Skeletal muscle satellite cell (primary cell): ENCODE measurements at regions not wholly inside any gene's neighbourhood (a gene's known extent, or its start where the extent isn't known, plus 50 kb on each side); places are given as distances from the start of the nearest gene placed in this dataset.

Source experiments
- H3K27me3 ChIP-seq: 2 replicates; pipeline ENCODE4 v1.7.0; 2013; ENCODE audit warnings: low read length; ENCODE audit not compliant: control insufficient read depth, insufficient read depth
- H3K36me3 ChIP-seq: 2 replicates; pipeline ENCODE4 v1.7.0; 2013; ENCODE audit warnings: mild to moderate bottlenecking, control low read depth, low read length; ENCODE audit not compliant: insufficient read depth
- H3K4me1 ChIP-seq: 2 replicates; pipeline ENCODE4 v1.7.0; 2013; ENCODE audit warnings: low read length; ENCODE audit not compliant: control insufficient read depth, insufficient read depth
- H3K4me2 ChIP-seq: 2 replicates; pipeline ENCODE4 v1.7.0; 2013; ENCODE audit warnings: mild to moderate bottlenecking, low read length
- H3K4me3 ChIP-seq: 2 replicates; pipeline ENCODE4 v1.7.0; 2013; ENCODE audit warnings: low read length
- H3K9ac ChIP-seq: 2 replicates; pipeline ENCODE4 v1.7.0; 2013; ENCODE audit warnings: mild to moderate bottlenecking, low read depth, low read length, moderate library complexity
- H3K9me3 ChIP-seq: replicated peaks from 2 replicates; pipeline ENCODE4 v1.7.0; 2013; ENCODE audit warnings: mild to moderate bottlenecking, control low read depth, low read length

- peaks cover 10% of the 10 kb centered on the region for H3K4me1 ChIP-seq
- H3K4me2 ChIP-seq, result no peak overlapping the region
- no peak overlapping the region for H3K4me3 ChIP-seq
- no peaks in the 10 kb centered on the region for H3K36me3 ChIP-seq
- H3K9ac ChIP-seq, result no peak overlapping the region
- peaks cover 4% of the 10 kb centered on the region for H3K27me3 ChIP-seq
- no peaks in the 10 kb centered on the region for H3K9me3 ChIP-seq
These were observed 152.1 kb downstream of the OAT start for GRCh38 chr10:124266468-124267230.

GRCh38 chr10:124265776-124266467 is 152.8 kb downstream of the OAT start:
- H3K27me3 ChIP-seq, result peaks cover 7% of the 10 kb centered on the region
- no peak overlapping the region for H3K4me3 ChIP-seq
- no peak overlapping the region for H3K4me2 ChIP-seq
- H3K9ac ChIP-seq, result no peak overlapping the region
- H3K9me3 ChIP-seq, result no peaks in the 10 kb centered on the region
- peaks cover 10% of the 10 kb centered on the region for H3K4me1 ChIP-seq
- no peaks in the 10 kb centered on the region for H3K36me3 ChIP-seq

GRCh38 chr10:124265391-124265745 is 153.4 kb downstream of the OAT start:
- Histone ChIP-seq H3K4me3 (no peak overlapping the region), H3K4me2 (no peak overlapping the region), H3K9ac (no peak overlapping the region), H3K9me3 (no peaks in the 10 kb centered on the region), H3K27me3 (peaks cover 13% of the 10 kb centered on the region), H3K36me3 (no peaks in the 10 kb centered on the region), H3K4me1 (peaks cover 10% of the 10 kb centered on the region)

- Histone ChIP-seq H3K27me3 (peaks cover 13% of the 10 kb centered on the region), H3K4me3 (no peak overlapping the region), H3K9ac (no peak overlapping the region), H3K4me1 (peaks cover 10% of the 10 kb centered on the region), H3K4me2 (no peak overlapping the region), H3K9me3 (no peaks in the 10 kb centered on the region), H3K36me3 (no peaks in the 10 kb centered on the region)
These were observed 153.9 kb downstream of the OAT start for GRCh38 chr10:124264711-124265390.

GRCh38 chr10:124264271-124264670 is 154.5 kb downstream of the OAT start:
- Histone ChIP-seq H3K4me2 (no peak overlapping the region), H3K27me3 (peaks cover 13% of the 10 kb centered on the region), H3K9me3 (no peaks in the 10 kb centered on the region), H3K9ac (no peak overlapping the region), H3K36me3 (no peaks in the 10 kb centered on the region), H3K4me1 (peaks cover 10% of the 10 kb centered on the region), H3K4me3 (no peak overlapping the region)

- Histone ChIP-seq H3K36me3 (no peaks in the 10 kb centered on the region), H3K4me2 (no peak overlapping the region), H3K9ac (no peak overlapping the region), H3K4me3 (no peak overlapping the region), H3K9me3 (no peaks in the 10 kb centered on the region), H3K27me3 (peaks cover 13% of the 10 kb centered on the region), H3K4me1 (peaks cover 10% of the 10 kb centered on the region)
These were observed 155.0 kb downstream of the OAT start for GRCh38 chr10:124263726-124264125.

GRCh38 chr10:124262971-124263370 is 155.8 kb downstream of the OAT start:
- H3K9ac ChIP-seq, result no peak overlapping the region
- no peak overlapping the region for H3K4me3 ChIP-seq
- no peaks in the 10 kb centered on the region for H3K36me3 ChIP-seq
- H3K4me2 ChIP-seq, result no peak overlapping the region
- H3K9me3 ChIP-seq, result no peaks in the 10 kb centered on the region
- H3K4me1 ChIP-seq, result peaks cover 10% of the 10 kb centered on the region
- H3K27me3 ChIP-seq, result peaks cover 13% of the 10 kb centered on the region

- Histone ChIP-seq H3K4me1 (peaks cover 9% of the 10 kb centered on the region), H3K9me3 (no peaks in the 10 kb centered on the region), H3K36me3 (no peaks in the 10 kb centered on the region), H3K4me3 (no peak overlapping the region), H3K4me2 (no peak overlapping the region), H3K27me3 (peaks cover 13% of the 10 kb centered on the region), H3K9ac (no peak overlapping the region)
These were observed 156.4 kb downstream of the OAT start for GRCh38 chr10:124262234-124262865.

- no peak overlapping the region for H3K9ac ChIP-seq
- H3K4me1 ChIP-seq, result no peaks in the 10 kb centered on the region
- no peaks in the 10 kb centered on the region for H3K36me3 ChIP-seq
- peaks cover 20% of the 10 kb centered on the region for H3K27me3 ChIP-seq
- H3K9me3 ChIP-seq, result no peaks in the 10 kb centered on the region
- H3K4me3 ChIP-seq, result no peak overlapping the region
- H3K4me2 ChIP-seq, result no peak overlapping the region
These were observed 159.4 kb downstream of the OAT start for GRCh38 chr10:124259139-124259825.

GRCh38 chr10:124257781-124258180 is 160.9 kb downstream of the OAT start:
- no peak overlapping the region for H3K4me2 ChIP-seq
- H3K4me1 ChIP-seq, result no peaks in the 10 kb centered on the region
- H3K4me3 ChIP-seq, result no peak overlapping the region
- H3K9me3 ChIP-seq, result no peaks in the 10 kb centered on the region
- H3K36me3 ChIP-seq, result no peaks in the 10 kb centered on the region
- H3K9ac ChIP-seq, result no peak overlapping the region
- peaks cover 16% of the 10 kb centered on the region for H3K27me3 ChIP-seq

- Histone ChIP-seq H3K4me1 (no peaks in the 10 kb centered on the region), H3K27me3 (peaks cover 21% of the 10 kb centered on the region), H3K4me3 (no peak overlapping the region), H3K9ac (no peak overlapping the region), H3K9me3 (no peaks in the 10 kb centered on the region), H3K36me3 (no peaks in the 10 kb centered on the region), H3K4me2 (no peak overlapping the region)
These were observed 162.6 kb downstream of the OAT start for GRCh38 chr10:124256151-124256550.
